ENCODE measurements at regions not wholly inside any gene's neighbourhood (a gene's known extent, or its start where the extent isn't known, plus 50 kb on each side); places are given as distances from the start of the nearest gene placed in this dataset.

DNA sequence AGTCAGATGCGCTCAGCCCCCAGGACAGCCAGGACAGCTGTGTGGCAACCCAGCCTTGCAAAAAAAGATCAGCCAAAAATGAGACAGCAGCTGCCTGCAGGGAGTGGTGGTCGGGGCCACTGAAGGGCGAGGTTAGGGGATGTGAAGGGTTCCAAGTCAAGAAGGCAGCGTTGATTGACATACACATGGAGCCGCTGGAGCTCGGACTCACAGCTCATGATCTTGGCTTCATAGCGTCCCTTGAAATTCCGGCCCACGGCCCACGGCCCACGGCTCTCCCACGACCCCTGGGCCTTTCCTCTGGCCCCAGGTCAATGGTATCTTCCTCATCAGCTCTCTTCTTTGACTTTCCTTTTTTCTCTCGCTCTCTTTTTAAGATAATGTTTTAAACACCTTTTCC is 390.0 kb upstream of the IRX4 start:
- TF ChIP-seq CTCF (IDR thresholded peaks at IDR 0.05; ENCODE audit: low read depth, low read length, poor library complexity, severe bottlenecking) (no peak), EZH2phosphoT487 (IDR thresholded peaks at IDR 0.05; ENCODE audit: borderline replicate concordance, low read length) (no peak)

DNA sequence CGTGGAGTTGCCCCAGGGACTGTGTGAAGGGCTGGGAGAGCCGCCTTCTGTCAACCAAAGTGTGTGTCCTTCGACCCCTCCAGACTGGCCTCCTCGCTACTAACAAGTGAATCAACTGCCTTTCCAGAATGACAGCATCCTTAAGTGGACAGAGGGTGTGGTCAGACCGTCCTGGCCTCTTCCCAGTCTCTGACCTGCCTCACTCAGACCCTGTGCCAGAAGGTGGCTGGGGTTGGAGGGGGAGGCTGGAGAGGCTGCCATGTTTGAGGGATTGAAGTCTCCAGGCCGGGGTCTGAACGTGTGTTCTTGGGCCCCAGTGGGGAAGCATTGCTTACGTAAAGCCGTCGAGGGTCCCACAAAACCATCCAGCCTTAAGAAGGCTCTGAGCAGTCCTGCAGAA is 389.3 kb upstream of the IRX4 start:
- TF ChIP-seq EZH2phosphoT487 (IDR thresholded peaks at IDR 0.05; ENCODE audit: borderline replicate concordance, low read length) (no peak), CTCF (IDR thresholded peaks at IDR 0.05; ENCODE audit: low read depth, low read length, poor library complexity, severe bottlenecking) (no peak)
- H3F3A ChIP-seq (ENCODE audit: control insufficient read depth, insufficient read depth), result no peaks in the 10 kb centered on the region
- H3K79me2 ChIP-seq (ENCODE audit: control insufficient read depth, low read length), result no peaks in the 10 kb centered on the region
- H3K4me2 ChIP-seq (ENCODE audit: low read length), result no peak overlapping the region
- no peak overlapping the region for H3K4me3 ChIP-seq (ENCODE audit: low read length)
- H3K36me3 ChIP-seq (ENCODE audit: control insufficient read depth, low read length), result no peaks in the 10 kb centered on the region
- H4K20me1 ChIP-seq (ENCODE audit: control insufficient read depth, insufficient read depth, low read depth, low read length), result no peaks in the 10 kb centered on the region
- no peaks in the 10 kb centered on the region for H3K4me1 ChIP-seq (ENCODE audit: control insufficient read depth, low read length)
- no peaks in the 10 kb centered on the region for H3K27me3 ChIP-seq (ENCODE audit: control insufficient read depth, low read length)
- no peak overlapping the region for H3K27ac ChIP-seq (ENCODE audit: low read depth, low read length)
- no peaks in the 10 kb centered on the region for H3K9me2 ChIP-seq (replicated peaks; ENCODE audit: control insufficient read depth, low read length)
- H3K9me3 ChIP-seq (ENCODE audit: control insufficient read depth, insufficient read depth, low read length), result no peaks in the 10 kb centered on the region

More for the DNA sequence above, 390.0 kb upstream of the IRX4 start:
- no peaks in the 10 kb centered on the region for H4K20me1 ChIP-seq (ENCODE audit: control insufficient read depth, insufficient read depth, low read depth, low read length)
- H3K4me3 ChIP-seq (ENCODE audit: low read length), result no peak overlapping the region
- no peaks in the 10 kb centered on the region for H3K79me2 ChIP-seq (ENCODE audit: control insufficient read depth, low read length)
- H3K4me2 ChIP-seq (ENCODE audit: low read length), result no peak overlapping the region
- H3F3A ChIP-seq (ENCODE audit: control insufficient read depth, insufficient read depth), result no peaks in the 10 kb centered on the region
- no peaks in the 10 kb centered on the region for H3K4me1 ChIP-seq (ENCODE audit: control insufficient read depth, low read length)
- H3K9me2 ChIP-seq (replicated peaks; ENCODE audit: control insufficient read depth, low read length), result no peaks in the 10 kb centered on the region
- no peaks in the 10 kb centered on the region for H3K27me3 ChIP-seq (ENCODE audit: control insufficient read depth, low read length)
- H3K27ac ChIP-seq (ENCODE audit: low read depth, low read length), result no peak overlapping the region
- no peaks in the 10 kb centered on the region for H3K36me3 ChIP-seq (ENCODE audit: control insufficient read depth, low read length)
- H3K9me3 ChIP-seq (ENCODE audit: control insufficient read depth, insufficient read depth, low read length), result no peaks in the 10 kb centered on the region

GRCh38 chr5:2271316-2271715 is 388.6 kb upstream of the IRX4 start:
- no peaks in the 10 kb centered on the region for H4K20me1 ChIP-seq (ENCODE audit: control insufficient read depth, insufficient read depth, low read depth, low read length)
- H3K79me2 ChIP-seq (ENCODE audit: control insufficient read depth, low read length), result no peaks in the 10 kb centered on the region
- H3K4me3 ChIP-seq (ENCODE audit: low read length), result no peak overlapping the region
- no peak for TF ChIP-seq CTCF (IDR thresholded peaks at IDR 0.05; ENCODE audit: low read depth, low read length, poor library complexity, severe bottlenecking)
- no peak for TF ChIP-seq EZH2phosphoT487 (IDR thresholded peaks at IDR 0.05; ENCODE audit: borderline replicate concordance, low read length)
- no peak overlapping the region for H3K4me2 ChIP-seq (ENCODE audit: low read length)
- no peaks in the 10 kb centered on the region for H3K9me3 ChIP-seq (ENCODE audit: control insufficient read depth, insufficient read depth, low read length)
- H3K27ac ChIP-seq (ENCODE audit: low read depth, low read length), result no peak overlapping the region
- H3K4me1 ChIP-seq (ENCODE audit: control insufficient read depth, low read length), result no peaks in the 10 kb centered on the region
- H3K27me3 ChIP-seq (ENCODE audit: control insufficient read depth, low read length), result no peaks in the 10 kb centered on the region
- no peaks in the 10 kb centered on the region for H3K9me2 ChIP-seq (replicated peaks; ENCODE audit: control insufficient read depth, low read length)
- H3F3A ChIP-seq (ENCODE audit: control insufficient read depth, insufficient read depth), result no peaks in the 10 kb centered on the region
- H3K36me3 ChIP-seq (ENCODE audit: control insufficient read depth, low read length), result no peaks in the 10 kb centered on the region

DNA sequence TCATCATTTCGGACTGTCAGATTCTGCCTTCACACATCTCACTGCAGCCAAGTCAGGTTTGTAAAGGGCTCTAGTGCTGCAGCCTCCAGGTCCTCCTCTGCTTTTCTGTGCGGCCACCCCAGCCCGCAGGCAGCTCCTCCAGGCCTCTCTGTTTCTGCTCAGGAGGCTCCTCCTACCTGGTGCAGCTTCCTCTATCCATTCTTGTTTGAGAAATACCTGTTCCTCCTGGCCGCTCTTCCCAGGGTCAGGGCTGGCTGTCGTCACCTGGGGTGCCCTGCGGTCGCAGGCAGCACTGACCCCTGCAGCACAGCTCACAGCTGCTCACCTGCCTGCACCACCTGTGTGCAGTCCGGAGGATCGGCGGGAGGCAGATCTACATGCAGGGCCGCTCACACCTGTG is 387.7 kb upstream of the IRX4 start:
- H4K20me1 ChIP-seq (ENCODE audit: control insufficient read depth, insufficient read depth, low read depth, low read length), result no peaks in the 10 kb centered on the region
- no peaks in the 10 kb centered on the region for H3K4me1 ChIP-seq (ENCODE audit: control insufficient read depth, low read length)
- no peaks in the 10 kb centered on the region for H3K9me2 ChIP-seq (replicated peaks; ENCODE audit: control insufficient read depth, low read length)
- H3K27ac ChIP-seq (ENCODE audit: low read depth, low read length), result no peak overlapping the region
- H3K9me3 ChIP-seq (ENCODE audit: control insufficient read depth, insufficient read depth, low read length), result no peaks in the 10 kb centered on the region
- H3K27me3 ChIP-seq (ENCODE audit: control insufficient read depth, low read length), result no peaks in the 10 kb centered on the region
- H3K4me2 ChIP-seq (ENCODE audit: low read length), result no peak overlapping the region
- H3K36me3 ChIP-seq (ENCODE audit: control insufficient read depth, low read length), result no peaks in the 10 kb centered on the region
- H3K79me2 ChIP-seq (ENCODE audit: control insufficient read depth, low read length), result no peaks in the 10 kb centered on the region
- no peak overlapping the region for H3K4me3 ChIP-seq (ENCODE audit: low read length)
- H3F3A ChIP-seq (ENCODE audit: control insufficient read depth, insufficient read depth), result no peaks in the 10 kb centered on the region
- no peak for TF ChIP-seq CTCF (IDR thresholded peaks at IDR 0.05; ENCODE audit: low read depth, low read length, poor library complexity, severe bottlenecking)
- TF ChIP-seq EZH2phosphoT487 (IDR thresholded peaks at IDR 0.05; ENCODE audit: borderline replicate concordance, low read length), result no peak

Data from DOHH2 (cell line).